Uterus (tissue), 3 donors: ENCODE measurements at regions not wholly inside any gene's neighbourhood (a gene's known extent, or its start where the extent isn't known, plus 50 kb on each side); places are given as distances from the start of the nearest gene placed in this dataset.
"Not testable (repeated sequence)": the region's sequence is repeated elsewhere in the genome, so short reads cannot be mapped to it uniquely, and the experiment has no call there.

Source experiments
- DNase-seq, 2 donors: peaks; one replicate each; pipeline ENCODE4 v3.0.0-alpha.2; 2019 to 2020
- H3K27ac ChIP-seq, 2 donors: fragments of 200-600 bp; sonication (generic); 1 replicate in 1 of 2; 2 replicates in 1 of 2; pipeline ENCODE4 v1.5.1; 2016 to 2018
- H3K27me3 ChIP-seq, 2 donors: fragments of 200-600 bp; sonication (generic); one replicate each; pipeline ENCODE4 v1.5.1; 2018 to 2019; ENCODE audit warnings: control low read depth in 1 of 2
- H3K36me3 ChIP-seq, 2 donors: fragments of 200-600 bp; sonication (generic); one replicate each; pipeline ENCODE4 v1.5.1; 2019; ENCODE audit warnings: control low read depth in 1 of 2
- H3K4me1 ChIP-seq, 2 donors: fragments of 200-600 bp; sonication (generic); one replicate each; pipeline ENCODE4 v1.5.1; 2018 to 2019; ENCODE audit warnings: control low read depth in 1 of 2
- H3K4me3 ChIP-seq, 2 donors: fragments of 200-600 bp; sonication (generic); 1 replicate in 1 of 2; 2 replicates in 1 of 2; pipeline ENCODE4 v1.5.1; 2018 to 2019; ENCODE audit warnings: mild to moderate bottlenecking in 1 of 2
- H3K9me3 ChIP-seq, 2 donors: fragments of 200-600 bp; sonication (generic); one replicate each; pipeline ENCODE4 v1.5.1; 2019; ENCODE audit warnings: control low read depth in 1 of 2
- CTCF ChIP-seq, 4 experiments: fragments of 200-600 bp in 2 of 4; fragments of 450-650 bp in 2 of 4; sonication (generic) in 2 of 4; IDR thresholded peaks; one replicate each; pipeline ENCODE4 v1.5.1; 2016 to 2019; ENCODE audit warnings: antibody characterized with exemption in 4 of 4, mild to moderate bottlenecking in 2 of 4, moderate library complexity in 1 of 4
- POLR2A ChIP-seq, 2 donors: fragments of 450-650 bp; IDR thresholded peaks; one replicate each; pipeline ENCODE4 v1.6.1; 2016; ENCODE audit warnings: antibody characterized with exemption in 2 of 2, mild to moderate bottlenecking in 1 of 2, moderate library complexity in 1 of 2
- intact Hi-C: fragments of 100-400 bp; cut with DNase I; formaldehyde crosslinking; loops from one replicate; pipeline ENCODE4 v1.15.1; 2023; ENCODE audit warnings: low total_unique reads
- donor health status: DM: yes; HTN: yes; CAD: no.

- no peak for DNase-seq
- H3K27me3 ChIP-seq, result no peaks in the 10 kb centered on the region
Observed at GRCh38 chr2:223316342-223316741, 264.4 kb downstream of the KCNE4 start.

GRCh38 chr2:223319601-223320000, 267.6 kb downstream of the KCNE4 start:
- no peak for TF ChIP-seq CTCF (IDR thresholded peaks at IDR 0.05)
- no peak for TF ChIP-seq POLR2A (IDR thresholded peaks at IDR 0.05)
- Histone ChIP-seq H3K27me3 (no peaks in the 10 kb centered on the region), H3K27ac (no peak overlapping the region), H3K4me1 (no peaks in the 10 kb centered on the region), H3K4me3 (no peak overlapping the region), H3K9me3 (no peaks in the 10 kb centered on the region), H3K36me3 (no peaks in the 10 kb centered on the region)
- intact Hi-C loops, result no loop called here
- DNase-seq, result no peak

More at GRCh38 chr2:223316342-223316741, 264.4 kb downstream of the KCNE4 start:
- no peaks in the 10 kb centered on the region for H3K4me1 ChIP-seq
- no peak overlapping the region for H3K4me3 ChIP-seq
- TF ChIP-seq CTCF (IDR thresholded peaks at IDR 0.05) (no peak), POLR2A (IDR thresholded peaks at IDR 0.05) (no peak)
- no peaks in the 10 kb centered on the region for H3K9me3 ChIP-seq
- H3K27ac ChIP-seq, result peak overlapping the region in 1 of 2 donors; percentile 24
- intact Hi-C loops, result no loop called here
- no peaks in the 10 kb centered on the region for H3K36me3 ChIP-seq

GRCh38 chr2:223324402-223324801, 272.4 kb downstream of the KCNE4 start:
- Histone ChIP-seq H3K27me3 (no peaks in the 10 kb centered on the region), H3K9me3 (no peaks in the 10 kb centered on the region), H3K27ac (no peak overlapping the region), H3K36me3 (no peaks in the 10 kb centered on the region), H3K4me1 (no peaks in the 10 kb centered on the region), H3K4me3 (no peak overlapping the region)
- TF ChIP-seq POLR2A (IDR thresholded peaks at IDR 0.05), result no peak
- TF ChIP-seq CTCF (IDR thresholded peaks at IDR 0.05), result no peak
- intact Hi-C loops, result no loop called here
- DNase-seq, result no peak

GRCh38 chr2:223328578-223328977, 273.6 kb downstream of the SCG2 start:
- no peaks in the 10 kb centered on the region for H3K36me3 ChIP-seq
- DNase-seq, result no peak

GRCh38 chr2:223330747-223331146, 271.4 kb downstream of the SCG2 start:
- H3K36me3 ChIP-seq, intact Hi-C loops, H3K4me1 ChIP-seq, H3K27ac ChIP-seq, H3K9me3 ChIP-seq, H3K4me3 ChIP-seq, DNase-seq, H3K27me3 ChIP-seq: not testable (repeated sequence)

More at GRCh38 chr2:223328578-223328977, 273.6 kb downstream of the SCG2 start:
- TF ChIP-seq POLR2A (IDR thresholded peaks at IDR 0.05), result no peak
- TF ChIP-seq CTCF (IDR thresholded peaks at IDR 0.05), result no peak
- Histone ChIP-seq H3K27me3 (no peaks in the 10 kb centered on the region), H3K4me1 (no peaks in the 10 kb centered on the region), H3K27ac (no peak overlapping the region), H3K4me3 (no peak overlapping the region), H3K9me3 (no peaks in the 10 kb centered on the region)
- intact Hi-C loops, result no loop called here

GRCh38 chr2:223338016-223338415, 264.1 kb downstream of the SCG2 start:
- intact Hi-C loops, result no loop called here
- H3K4me3 ChIP-seq, result no peak overlapping the region
- no peaks in the 10 kb centered on the region for H3K9me3 ChIP-seq
- no peaks in the 10 kb centered on the region for H3K27me3 ChIP-seq
- no peak for DNase-seq
- peak overlapping the region in 1 of 2 donors; percentile 64 for H3K27ac ChIP-seq
- TF ChIP-seq POLR2A (IDR thresholded peaks at IDR 0.05) (no peak), CTCF (IDR thresholded peaks at IDR 0.05) (no peak)
- H3K4me1 ChIP-seq, result no peaks in the 10 kb centered on the region
- H3K36me3 ChIP-seq, result no peaks in the 10 kb centered on the region
